ENCODE measurements at regions not wholly inside any gene's neighbourhood (a gene's known extent, or its start where the extent isn't known, plus 50 kb on each side); places are given as distances from the start of the nearest gene placed in this dataset.

GRCh38 chr2:34266908-34267697 is 668.0 kb upstream of the FAM98A start:
- TF ChIP-seq CTCF (IDR thresholded peaks at IDR 0.05) = no peak
- Histone ChIP-seq H3K9me3 (no peaks in the 10 kb centered on the region), H3K4me3 (no peak overlapping the region), H3K36me3 (no peaks in the 10 kb centered on the region), H3K27me3 (no peaks in the 10 kb centered on the region), H3K27ac (no peak overlapping the region), H3K4me1 (no peaks in the 10 kb centered on the region)
- ATAC-seq = no peak
- FAIRE-seq = no peak
- WGBS, 2 donors = 90 to 91% methylated on average over 9 of the region's 9 CpGs
- no peak for DNase-seq
- intact Hi-C loops (cut with DNase I) = no loop called here

DNA sequence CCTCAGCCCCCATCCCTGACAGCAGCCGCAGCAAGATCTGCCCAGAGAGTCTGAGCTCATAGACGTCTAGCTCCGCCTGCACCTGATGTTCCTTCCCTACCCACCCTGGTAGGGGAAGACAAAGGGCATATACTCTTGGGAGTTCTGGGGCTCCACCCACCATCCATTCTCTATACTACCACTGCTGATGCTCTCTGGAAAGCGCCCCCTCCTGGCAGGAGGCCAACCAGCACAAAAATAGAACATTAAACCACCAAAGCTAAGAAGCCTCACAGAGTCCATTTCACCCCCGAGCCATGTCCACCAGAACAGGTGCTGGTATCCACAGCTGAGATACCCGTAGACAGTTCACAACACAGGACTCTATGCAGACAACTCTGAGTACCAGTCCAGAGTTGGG is 662.6 kb upstream of the FAM98A start:
- FAIRE-seq (no peak), DNase-seq (no peak), ATAC-seq (no peak)
- Histone ChIP-seq H3K27ac (no peak overlapping the region), H3K4me1 (peaks cover 0 to 3% (median 0%) of the 10 kb centered on the region in 3 donors), H3K4me3 (no peak overlapping the region), H3K27me3 (no peaks in the 10 kb centered on the region), H3K9me3 (no peaks in the 10 kb centered on the region), H3K36me3 (no peaks in the 10 kb centered on the region)
- intact Hi-C loops (cut with DNase I) = no loop called here
- WGBS, 2 donors = 89 to 93% methylated on average over 6 of the region's 6 CpGs
- TF ChIP-seq CTCF (IDR thresholded peaks at IDR 0.05) = no peak

- Histone ChIP-seq H3K27ac (peak overlapping the region; percentile 49 to 75 (median 54)), H3K27me3 (no peaks in the 10 kb centered on the region), H3K36me3 (no peaks in the 10 kb centered on the region), H3K4me1 (peaks cover 0 to 37% (median 25%) of the 10 kb centered on the region in 3 donors), H3K9me3 (no peaks in the 10 kb centered on the region), H3K4me3 (peak overlapping the region in 2 of 4 donors; percentile 4 to 21)
- DNase-seq (no peak), FAIRE-seq (no peak), ATAC-seq (peak; percentile 88 to 92 (median 92))
- intact Hi-C loops (cut with DNase I) = no loop called here
- WGBS, 2 donors = 12 to 16% methylated on average over 2 of the region's 2 CpGs
- TF ChIP-seq CTCF (IDR thresholded peaks at IDR 0.05) = no peak
Measured at GRCh38 chr2:34254272-34254878, 655.3 kb upstream of the FAM98A start.

- Histone ChIP-seq H3K4me1 (peaks cover 0 to 37% (median 25%) of the 10 kb centered on the region in 3 donors), H3K27me3 (no peaks in the 10 kb centered on the region), H3K27ac (no peak overlapping the region), H3K9me3 (no peaks in the 10 kb centered on the region), H3K36me3 (no peaks in the 10 kb centered on the region), H3K4me3 (no peak overlapping the region)
- DNase-seq (no peak), ATAC-seq (no peak), FAIRE-seq (no peak)
- intact Hi-C loops (cut with DNase I) = no loop called here
- 23 to 25% methylated on average over 3 of the region's 3 CpGs for WGBS, 2 donors
- TF ChIP-seq CTCF (IDR thresholded peaks at IDR 0.05) = no peak
Measured at GRCh38 chr2:34252111-34252510, 653.0 kb upstream of the FAM98A start.

DNA sequence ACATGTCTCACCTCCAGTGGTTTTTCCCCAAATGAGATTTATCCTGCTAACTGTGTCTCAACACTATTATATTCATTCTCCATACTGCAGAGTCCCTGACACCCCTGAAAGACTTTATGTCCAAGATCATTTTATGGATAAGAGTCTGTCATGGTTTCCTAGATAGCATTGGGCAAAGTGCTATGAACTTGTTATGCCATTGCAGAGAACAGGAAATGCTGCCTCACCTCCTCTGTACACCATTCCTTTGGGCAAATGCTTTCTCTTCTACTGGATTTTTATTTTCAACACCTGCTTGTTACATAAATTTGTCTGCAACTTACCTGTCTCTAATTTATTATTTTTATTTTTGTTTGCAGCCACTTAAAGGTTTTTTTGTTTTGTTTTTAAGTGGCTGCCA is 652.5 kb upstream of the FAM98A start:
- no peaks in the 10 kb centered on the region for H3K9me3 ChIP-seq
- DNase-seq (no peak), FAIRE-seq (no peak), ATAC-seq (no peak)
- TF ChIP-seq CTCF (IDR thresholded peaks at IDR 0.05) = no peak
- H3K4me1 ChIP-seq = peaks cover 0 to 33% (median 24%) of the 10 kb centered on the region in 3 donors
- H3K4me3 ChIP-seq = no peak overlapping the region
- H3K36me3 ChIP-seq = no peaks in the 10 kb centered on the region
- no peaks in the 10 kb centered on the region for H3K27me3 ChIP-seq
- intact Hi-C loops (cut with DNase I) = no loop called here
- no peak overlapping the region for H3K27ac ChIP-seq
